ENCODE measurements at regions not wholly inside any gene's neighbourhood (a gene's known extent, or its start where the extent isn't known, plus 50 kb on each side); places are given as distances from the start of the nearest gene placed in this dataset.

DNA sequence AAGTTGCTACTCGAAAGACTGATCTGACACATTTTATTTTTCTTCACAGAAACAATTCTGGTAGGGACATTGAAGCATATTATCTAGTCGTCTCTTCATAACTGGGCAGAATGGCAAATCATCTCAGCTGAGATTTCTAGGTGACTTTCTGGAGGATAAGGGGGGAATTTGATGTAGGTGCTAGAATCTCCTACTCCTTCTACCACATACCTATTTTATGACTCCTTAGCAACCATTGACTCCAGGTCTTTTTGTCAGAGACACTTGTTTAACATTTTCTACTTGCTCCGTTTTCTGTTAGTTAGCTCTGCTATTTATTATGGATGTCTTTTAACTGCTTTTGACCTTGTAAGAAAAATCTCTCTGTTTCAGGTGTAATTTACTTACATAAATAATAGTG is 380.9 kb upstream of the SEMA3C start:
- H3K4me2 ChIP-seq (ENCODE audit: low read length), result peak overlapping the region; percentile 40
- no peak overlapping the region for H3K4me3 ChIP-seq (ENCODE audit: low read length)
- ATAC-seq (no peak), DNase-seq (no peak)
- peak overlapping the region; percentile 49 for H3K27ac ChIP-seq (ENCODE audit: low read length)
- no peaks in the 10 kb centered on the region for H3K79me2 ChIP-seq (ENCODE audit: low read length)
- H3K27me3 ChIP-seq (ENCODE audit: low read length), result no peaks in the 10 kb centered on the region
- peaks cover 29% of the 10 kb centered on the region for H3K4me1 ChIP-seq (ENCODE audit: insufficient read depth, low read length)
- no peak for TF ChIP-seq EZH2phosphoT487 (IDR thresholded peaks at IDR 0.05; ENCODE audit: borderline replicate concordance, low read length)
- TF ChIP-seq EZH2 (IDR thresholded peaks at IDR 0.05; ENCODE audit: low read length, unreplicated experiment), result no peak
- TF ChIP-seq, protein P1, sequence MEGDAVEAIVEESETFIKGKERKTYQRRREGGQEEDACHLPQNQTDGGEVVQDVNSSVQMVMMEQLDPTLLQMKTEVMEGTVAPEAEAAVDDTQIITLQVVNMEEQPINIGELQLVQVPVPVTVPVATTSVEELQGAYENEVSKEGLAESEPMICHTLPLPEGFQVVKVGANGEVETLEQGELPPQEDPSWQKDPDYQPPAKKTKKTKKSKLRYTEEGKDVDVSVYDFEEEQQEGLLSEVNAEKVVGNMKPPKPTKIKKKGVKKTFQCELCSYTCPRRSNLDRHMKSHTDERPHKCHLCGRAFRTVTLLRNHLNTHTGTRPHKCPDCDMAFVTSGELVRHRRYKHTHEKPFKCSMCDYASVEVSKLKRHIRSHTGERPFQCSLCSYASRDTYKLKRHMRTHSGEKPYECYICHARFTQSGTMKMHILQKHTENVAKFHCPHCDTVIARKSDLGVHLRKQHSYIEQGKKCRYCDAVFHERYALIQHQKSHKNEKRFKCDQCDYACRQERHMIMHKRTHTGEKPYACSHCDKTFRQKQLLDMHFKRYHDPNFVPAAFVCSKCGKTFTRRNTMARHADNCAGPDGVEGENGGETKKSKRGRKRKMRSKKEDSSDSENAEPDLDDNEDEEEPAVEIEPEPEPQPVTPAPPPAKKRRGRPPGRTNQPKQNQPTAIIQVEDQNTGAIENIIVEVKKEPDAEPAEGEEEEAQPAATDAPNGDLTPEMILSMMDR (conservative IDR thresholded peaks at IDR 0.05; ENCODE audit: low read depth, low read length), result no peak
- CTCF ChIA-PET, result no interaction called here
- H3K9me3 ChIP-seq (ENCODE audit: low read length), result no peaks in the 10 kb centered on the region
- H4K20me1 ChIP-seq (ENCODE audit: low read length), result no peaks in the 10 kb centered on the region
- no peaks in the 10 kb centered on the region for H3K36me3 ChIP-seq (ENCODE audit: low read depth, low read length)
- peaks cover 4% of the 10 kb centered on the region for H3F3A ChIP-seq (ENCODE audit: low read length, unreplicated experiment)
- no peak overlapping the region for H3K9ac ChIP-seq (ENCODE audit: low read length)
- BruUV-seq (replicated peaks), result no TSS peak
- H3K9me2 ChIP-seq (replicated peaks; ENCODE audit: low read length), result no peaks in the 10 kb centered on the region
- intact Hi-C loops (cut with micrococcal nuclease), result loop anchor here (1.0 to 5.0 kb wide), 5 partner anchors 111 to 379 kb away; no protein-coding TSS in a partner anchor
- POLR2A ChIA-PET (ENCODE audit: unreplicated experiment), result interaction anchor here (0.7 kb wide), 1 partner anchor 670 kb away, joined by 4 read pairs; no protein-coding TSS in a partner anchor
- H2AFZ ChIP-seq (ENCODE audit: low read length), result no peak overlapping the region

DNA sequence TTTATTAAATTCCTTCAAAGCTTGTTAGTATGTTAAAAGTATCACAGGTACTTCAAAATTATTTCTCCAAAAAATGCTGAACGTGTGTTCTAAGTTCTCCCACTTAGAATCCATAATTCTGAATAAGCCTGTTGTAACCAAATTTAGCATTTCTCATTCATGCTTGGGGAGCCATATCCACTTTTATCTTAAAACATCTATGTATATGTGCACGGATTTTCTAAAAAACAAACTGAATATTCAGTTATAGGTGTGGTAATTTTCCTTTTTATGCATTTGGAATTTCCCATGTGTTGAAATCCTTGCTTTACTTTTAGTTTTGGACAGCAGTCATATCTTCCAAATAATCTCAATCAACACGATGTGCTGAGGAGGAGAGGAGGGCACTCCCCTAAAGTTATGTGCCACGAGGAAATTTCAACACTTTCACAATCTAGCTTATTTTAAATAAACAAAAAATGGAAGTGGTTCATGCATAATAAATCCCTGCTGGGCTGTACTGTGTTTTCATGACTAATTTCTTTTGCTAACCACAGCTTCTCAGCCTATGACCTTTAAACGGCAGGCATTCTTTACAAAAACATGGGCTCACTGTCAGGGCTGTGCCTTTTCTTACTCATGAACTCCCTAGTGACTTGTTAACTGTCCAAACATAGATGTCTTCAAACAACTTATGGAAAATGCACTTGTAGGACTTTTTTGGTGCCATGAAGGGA is 380.3 kb upstream of the SEMA3C start:
- POLR2A ChIA-PET (ENCODE audit: unreplicated experiment), result interaction anchor here (0.5 to 0.6 kb wide), 3 partner anchors 21 to 137 kb away, joined by 3 to 7 read pairs (median 5); no protein-coding TSS in a partner anchor
- H3K9me2 ChIP-seq (replicated peaks; ENCODE audit: low read length), result no peaks in the 10 kb centered on the region
- H2AFZ ChIP-seq (ENCODE audit: low read length), result no peak overlapping the region
- no peaks in the 10 kb centered on the region for H3K36me3 ChIP-seq (ENCODE audit: low read depth, low read length)
- no peaks in the 10 kb centered on the region for H3K27me3 ChIP-seq (ENCODE audit: low read length)
- H4K20me1 ChIP-seq (ENCODE audit: low read length), result no peaks in the 10 kb centered on the region
- peak overlapping the region; percentile 57 for H3K27ac ChIP-seq (ENCODE audit: low read length)
- no peaks in the 10 kb centered on the region for H3K9me3 ChIP-seq (ENCODE audit: low read length)
- no peaks in the 10 kb centered on the region for H3K79me2 ChIP-seq (ENCODE audit: low read length)
- ATAC-seq, result peak; percentile 99
- TF ChIP-seq, protein P1 (conservative IDR thresholded peaks at IDR 0.05; ENCODE audit: low read depth, low read length), result no peak
- no peak for TF ChIP-seq EZH2phosphoT487 (IDR thresholded peaks at IDR 0.05; ENCODE audit: borderline replicate concordance, low read length)
- TF ChIP-seq EZH2 (IDR thresholded peaks at IDR 0.05; ENCODE audit: low read length, unreplicated experiment), result no peak
- BruUV-seq (replicated peaks), result no TSS peak
- H3K4me1 ChIP-seq (ENCODE audit: insufficient read depth, low read length), result peaks cover 29% of the 10 kb centered on the region
- peak overlapping the region; percentile 21; the same call in 1 of the 2 replicates for H3K9ac ChIP-seq (ENCODE audit: low read length)
- H3K4me3 ChIP-seq (ENCODE audit: low read length), result peak overlapping the region; percentile 8; the same call in 1 of the 2 replicates
- peak overlapping the region; percentile 64 for H3K4me2 ChIP-seq (ENCODE audit: low read length)
- H3F3A ChIP-seq (ENCODE audit: low read length, unreplicated experiment), result peaks cover 4% of the 10 kb centered on the region
- intact Hi-C loops (cut with micrococcal nuclease), result loop anchor here (1.0 to 5.0 kb wide), 5 partner anchors 111 to 378 kb away; no protein-coding TSS in a partner anchor
- CTCF ChIA-PET, result interaction anchor here (0.5 to 0.6 kb wide), 2 partner anchors 143 to 378 kb away, joined by 3 to 8 read pairs; no protein-coding TSS in a partner anchor
- DNase-seq, result peak; percentile 89

DNA sequence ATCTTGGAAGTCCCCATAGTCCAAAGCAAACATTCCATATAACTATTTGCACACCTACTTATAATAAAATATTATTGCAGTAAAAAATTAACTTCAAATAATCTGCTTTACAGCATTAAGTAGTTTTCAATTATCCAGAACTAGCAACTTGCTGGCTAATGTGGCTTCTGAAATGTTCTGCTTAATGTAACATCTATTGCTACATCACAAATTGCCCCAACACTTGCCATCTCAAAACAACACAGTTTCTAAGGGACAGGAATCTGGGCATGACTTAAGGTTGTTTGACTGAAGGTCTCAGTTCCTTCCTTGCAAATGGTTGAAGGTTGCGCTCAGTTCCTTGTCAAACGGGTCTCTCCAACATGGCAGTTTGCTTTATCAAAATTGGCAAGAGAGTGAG is 378.5 kb upstream of the SEMA3C start:
- H3K79me2 ChIP-seq (ENCODE audit: low read length), result no peaks in the 10 kb centered on the region
- intact Hi-C loops (cut with micrococcal nuclease), result loop anchor here (5.0 kb wide), 2 partner anchors 150 to 285 kb away; no protein-coding TSS in a partner anchor

More for the DNA sequence above, 378.5 kb upstream of the SEMA3C start:
- BruUV-seq (replicated peaks), result no TSS peak
- H3K9me3 ChIP-seq (ENCODE audit: low read length), result no peaks in the 10 kb centered on the region
- DNase-seq (no peak), ATAC-seq (no peak)
- TF ChIP-seq EZH2phosphoT487 (IDR thresholded peaks at IDR 0.05; ENCODE audit: borderline replicate concordance, low read length), result no peak
- TF ChIP-seq, protein P1 (conservative IDR thresholded peaks at IDR 0.05; ENCODE audit: low read depth, low read length), result no peak
- no peak for TF ChIP-seq EZH2 (IDR thresholded peaks at IDR 0.05; ENCODE audit: low read length, unreplicated experiment)
- CTCF ChIA-PET, result no interaction called here
- no peak overlapping the region for H2AFZ ChIP-seq (ENCODE audit: low read length)
- H3K9me2 ChIP-seq (replicated peaks; ENCODE audit: low read length), result no peaks in the 10 kb centered on the region
- H3K9ac ChIP-seq (ENCODE audit: low read length), result no peak overlapping the region
- peaks cover 4% of the 10 kb centered on the region for H3F3A ChIP-seq (ENCODE audit: low read length, unreplicated experiment)
- no peaks in the 10 kb centered on the region for H4K20me1 ChIP-seq (ENCODE audit: low read length)
- H3K4me3 ChIP-seq (ENCODE audit: low read length), result no peak overlapping the region
- POLR2A ChIA-PET (ENCODE audit: unreplicated experiment), result interaction anchor here (0.5 kb wide), 1 partner anchor 334 kb away, joined by 3 read pairs; no protein-coding TSS in a partner anchor
- peaks cover 29% of the 10 kb centered on the region for H3K4me1 ChIP-seq (ENCODE audit: insufficient read depth, low read length)
- no peak overlapping the region for H3K4me2 ChIP-seq (ENCODE audit: low read length)
- H3K27ac ChIP-seq (ENCODE audit: low read length), result no peak overlapping the region
- H3K27me3 ChIP-seq (ENCODE audit: low read length), result no peaks in the 10 kb centered on the region
- no peaks in the 10 kb centered on the region for H3K36me3 ChIP-seq (ENCODE audit: low read depth, low read length)
